ENCODE measurements at regions not wholly inside any gene's neighbourhood (a gene's known extent, or its start where the extent isn't known, plus 50 kb on each side); places are given as distances from the start of the nearest gene placed in this dataset.

DNA sequence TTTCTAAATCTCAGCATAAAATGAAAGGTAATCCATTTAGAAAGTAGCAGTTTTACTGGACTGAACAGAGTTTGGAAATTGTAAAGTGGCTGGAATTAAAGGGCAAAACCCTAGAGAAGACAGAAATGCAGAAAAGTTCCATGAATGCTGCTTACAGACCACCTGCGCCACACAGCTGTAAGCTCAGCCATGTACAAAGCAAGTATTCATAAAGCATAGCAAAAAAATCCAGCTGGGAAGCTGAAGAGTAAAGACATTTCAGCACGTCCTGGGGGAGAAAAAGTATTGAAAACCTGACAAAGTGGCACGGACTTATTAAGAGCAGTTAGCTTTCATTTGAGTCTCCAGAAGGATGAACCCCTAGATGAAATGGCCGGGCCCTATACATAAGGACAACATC lies 220.1 kb upstream of the CNTN5 start:
- Mint-ChIP-seq H3K36me3 (ENCODE audit: insufficient read depth in 1 of 3, low read depth in 3 of 3) (peaks cover 0 to 4% (median 1%) of the 10 kb centered on the region in 3 experiments; a peak in 2 of 7 replicates), H3K4me1 (no peaks in the 10 kb centered on the region), H3K27ac (no peak overlapping the region; a peak in 1 of 7 replicates), H3K27me3 (ENCODE audit: low read depth) (no peaks in the 10 kb centered on the region), H3K9me3 (peaks cover 4% of the 10 kb centered on the region in 2 experiments; a peak in 3 of 5 replicates), H3K4me3 (no peak overlapping the region)
- Histone ChIP-seq H4K5ac (ENCODE audit: insufficient read length, low read depth, low read length) (no peak overlapping the region), H3K9me3 (ENCODE audit: control insufficient read depth, low read depth, low read length) (no peaks in the 10 kb centered on the region), H2BK5ac (ENCODE audit: insufficient read length, low read length) (no peak overlapping the region), H3K4ac (ENCODE audit: low read depth, low read length) (no peak overlapping the region), H3K18ac (ENCODE audit: insufficient read length, low read depth, low read length) (no peak overlapping the region), H3K27ac (ENCODE audit: insufficient read length, low read depth, low read length) (no peak overlapping the region), H2BK120ac (ENCODE audit: low read depth, low read length, poor library complexity, severe bottlenecking) (no peak overlapping the region), H4K8ac (replicated peaks; ENCODE audit: insufficient read length, low read depth, low read length) (no peak overlapping the region), H3K27me3 (ENCODE audit: insufficient read depth, low read length) (no peaks in the 10 kb centered on the region), H3K14ac (ENCODE audit: insufficient read depth, low read length) (no peak overlapping the region), H3K79me2 (ENCODE audit: insufficient read depth, low read length) (no peaks in the 10 kb centered on the region), H4K91ac (ENCODE audit: insufficient read length, low read depth, low read length) (no peak overlapping the region), H3K79me1 (ENCODE audit: insufficient read depth, low read depth, low read length, poor library complexity, severe bottlenecking) (no peaks in the 10 kb centered on the region), H3K4me2 (ENCODE audit: insufficient read depth, insufficient read length, low read length) (no peak overlapping the region), H2BK20ac (ENCODE audit: low read depth, low read length, poor library complexity, severe bottlenecking) (no peak overlapping the region), H3K4me1 (ENCODE audit: insufficient read depth, low read length) (no peaks in the 10 kb centered on the region), H3K23me2 (ENCODE audit: insufficient read length, low read depth, low read length, poor library complexity, severe bottlenecking) (no peaks in the 10 kb centered on the region), H4K20me1 (ENCODE audit: control insufficient read depth, insufficient read depth, insufficient read length) (no peaks in the 10 kb centered on the region), H2AK5ac (ENCODE audit: insufficient read length, low read length) (no peak overlapping the region), H2BK12ac (ENCODE audit: insufficient read length, low read depth, low read length) (no peak overlapping the region), H3K56ac (ENCODE audit: insufficient read length, low read depth, low read length) (no peak overlapping the region), H3K9ac (ENCODE audit: extremely low read depth, insufficient read length, low read length) (no peak overlapping the region), H2BK15ac (ENCODE audit: low read depth, low read length) (no peak overlapping the region), H2AFZ (ENCODE audit: low read length) (no peak overlapping the region), H3K23ac (ENCODE audit: insufficient read length, low read depth, low read length) (no peak overlapping the region), H3T11ph (ENCODE audit: low read length) (no peak overlapping the region)
- no CpG with 5 or more reads among the region's 4 CpGs for WGBS (ENCODE audit: extremely low coverage, insufficient read length, low lambda C conversion rate)
- TF ChIP-seq, protein P1, sequence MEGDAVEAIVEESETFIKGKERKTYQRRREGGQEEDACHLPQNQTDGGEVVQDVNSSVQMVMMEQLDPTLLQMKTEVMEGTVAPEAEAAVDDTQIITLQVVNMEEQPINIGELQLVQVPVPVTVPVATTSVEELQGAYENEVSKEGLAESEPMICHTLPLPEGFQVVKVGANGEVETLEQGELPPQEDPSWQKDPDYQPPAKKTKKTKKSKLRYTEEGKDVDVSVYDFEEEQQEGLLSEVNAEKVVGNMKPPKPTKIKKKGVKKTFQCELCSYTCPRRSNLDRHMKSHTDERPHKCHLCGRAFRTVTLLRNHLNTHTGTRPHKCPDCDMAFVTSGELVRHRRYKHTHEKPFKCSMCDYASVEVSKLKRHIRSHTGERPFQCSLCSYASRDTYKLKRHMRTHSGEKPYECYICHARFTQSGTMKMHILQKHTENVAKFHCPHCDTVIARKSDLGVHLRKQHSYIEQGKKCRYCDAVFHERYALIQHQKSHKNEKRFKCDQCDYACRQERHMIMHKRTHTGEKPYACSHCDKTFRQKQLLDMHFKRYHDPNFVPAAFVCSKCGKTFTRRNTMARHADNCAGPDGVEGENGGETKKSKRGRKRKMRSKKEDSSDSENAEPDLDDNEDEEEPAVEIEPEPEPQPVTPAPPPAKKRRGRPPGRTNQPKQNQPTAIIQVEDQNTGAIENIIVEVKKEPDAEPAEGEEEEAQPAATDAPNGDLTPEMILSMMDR (conservative IDR thresholded peaks at IDR 0.05), result no peak
- DNase-seq, result no peak
